Natural killer cell (primary cell): ENCODE measurements at regions not wholly inside any gene's neighbourhood (a gene's known extent, or its start where the extent isn't known, plus 50 kb on each side); places are given as distances from the start of the nearest gene placed in this dataset.

Experiments
- ATAC-seq, 3 donors: fragments of 150-1000 bp in 2 of 3; fragments of 200-7000 bp in 1 of 3; cut with Tn5 transposase; 1 replicate in 1 of 3; 2 replicates in 2 of 3; pipeline ENCODE4 v1.10.0; 2021; ENCODE audit warnings: mild to moderate bottlenecking in 2 of 3, moderate library complexity in 2 of 3
- DNase-seq, 2 donors: peaks; one replicate each; pipeline versions ENCODE4 v3.0.0 to v3.0.0-alpha.2; 2013 to 2021; ENCODE audit warnings: mixed read lengths in 1 of 2
- H3K27ac ChIP-seq: one replicate; pipeline ENCODE4 v1.5.1; 2013; ENCODE audit warnings: mild to moderate bottlenecking, low read length
- H3K27me3 ChIP-seq: one replicate; pipeline ENCODE4 v1.6.1; 2013; ENCODE audit warnings: low read length; ENCODE audit not compliant: control insufficient read depth, insufficient read depth
- H3K36me3 ChIP-seq: one replicate; pipeline ENCODE4 v1.6.1; 2013; ENCODE audit warnings: low read length; ENCODE audit not compliant: control insufficient read depth, insufficient read depth
- H3K4me1 ChIP-seq: one replicate; pipeline ENCODE4 v1.6.1; 2013; ENCODE audit warnings: low read length; ENCODE audit not compliant: control insufficient read depth, insufficient read depth
- H3K4me3 ChIP-seq: one replicate; pipeline ENCODE4 v1.5.1; 2013; ENCODE audit warnings: low read length
- H3K9me3 ChIP-seq: one replicate; pipeline ENCODE4 v1.6.1; 2013; ENCODE audit warnings: low read length; ENCODE audit not compliant: control insufficient read depth, insufficient read depth
- H3K27ac Mint-ChIP-seq, 2 donors: one replicate each; pipeline ENCODE4 v1.8.0; 2022; ENCODE audit warnings: mild to moderate bottlenecking in 2 of 2, mixed read lengths in 2 of 2, moderate library complexity in 1 of 2
- H3K27me3 Mint-ChIP-seq, 2 donors: one replicate each; pipeline ENCODE4 v1.8.0; 2022; ENCODE audit warnings: low read depth in 2 of 2, mixed read lengths in 2 of 2
- H3K36me3 Mint-ChIP-seq: one replicate; pipeline ENCODE4 v1.8.0; 2022; ENCODE audit warnings: mixed read lengths
- H3K4me1 Mint-ChIP-seq, 2 donors: one replicate each; pipeline ENCODE4 v1.8.0; 2022; ENCODE audit warnings: mixed read lengths in 2 of 2
- H3K4me3 Mint-ChIP-seq: one replicate; pipeline ENCODE4 v1.8.0; 2022; ENCODE audit warnings: mild to moderate bottlenecking, moderate library complexity, mixed read lengths
- H3K9me3 Mint-ChIP-seq, 2 donors: one replicate each; pipeline ENCODE4 v1.8.0; 2022; ENCODE audit warnings: mixed read lengths in 2 of 2
- CTCF ChIP-seq: fragments of 200-600 bp; IDR thresholded peaks from one replicate; pipeline ENCODE4 v1.8.0; 2022; ENCODE audit warnings: antibody characterized with exemption
- WGBS: methylation state at CpG from one replicate; pipeline ENCODE4 v1.1.7; 2013; ENCODE audit warnings: missing lambda C conversion rate; ENCODE audit not compliant: insufficient coverage; 5-methylcytosine and 5-hydroxymethylcytosine counted together
- intact Hi-C: fragments of 100-400 bp; cut with micrococcal nuclease; formaldehyde crosslinking; loops from one replicate; pipeline ENCODE4 v1.14.2; 2022

- no peak for ATAC-seq
- peak overlapping the region; percentile 43 to 74 for H3K27ac Mint-ChIP-seq
- H3K4me1 Mint-ChIP-seq = peaks cover 29 to 33% of the 10 kb centered on the region in 2 donors
- Histone ChIP-seq H3K4me3 (no peak overlapping the region), H3K27me3 (no peaks in the 10 kb centered on the region), H3K9me3 (no peaks in the 10 kb centered on the region), H3K4me1 (peaks cover 7% of the 10 kb centered on the region), H3K27ac (no peak overlapping the region), H3K36me3 (no peaks in the 10 kb centered on the region)
- DNase-seq = no peak
- peak overlapping the region; percentile 22 for H3K4me3 Mint-ChIP-seq
- H3K27me3 Mint-ChIP-seq = no peaks in the 10 kb centered on the region
- H3K9me3 Mint-ChIP-seq = no peaks in the 10 kb centered on the region
- intact Hi-C loops = no loop called here
- 100% methylated on average over 1 of the region's 5 CpGs for WGBS
- no peak for TF ChIP-seq CTCF
- no peaks in the 10 kb centered on the region for H3K36me3 Mint-ChIP-seq
Measured at GRCh38 chr7:125511310-125511709, 581.7 kb upstream of the POT1 start.

- H3K27me3 Mint-ChIP-seq = no peaks in the 10 kb centered on the region
- no peaks in the 10 kb centered on the region for H3K9me3 ChIP-seq
- H3K27ac ChIP-seq = no peak overlapping the region
- H3K27ac Mint-ChIP-seq = no peak overlapping the region
- H3K9me3 Mint-ChIP-seq = peaks cover 0 to 2% of the 10 kb centered on the region in 2 donors
- TF ChIP-seq CTCF = no peak
- ATAC-seq = no peak
- no peak for DNase-seq
- H3K27me3 ChIP-seq = no peaks in the 10 kb centered on the region
- intact Hi-C loops = no loop called here
- H3K4me1 ChIP-seq = peaks cover 4% of the 10 kb centered on the region
- no peak overlapping the region for H3K4me3 Mint-ChIP-seq
- WGBS = 55% methylated on average over 4 of the region's 4 CpGs
- H3K4me1 Mint-ChIP-seq = peaks cover 11 to 13% of the 10 kb centered on the region in 2 donors
- no peaks in the 10 kb centered on the region for H3K36me3 ChIP-seq
- H3K4me3 ChIP-seq = no peak overlapping the region
- H3K36me3 Mint-ChIP-seq = peaks cover 20% of the 10 kb centered on the region
Measured at GRCh38 chr7:125506331-125506730, 576.7 kb upstream of the POT1 start.

- WGBS = 100% methylated on average over 2 of the region's 2 CpGs
- DNase-seq (no peak), ATAC-seq (no peak)
- Histone ChIP-seq H3K9me3 (no peaks in the 10 kb centered on the region), H3K27ac (no peak overlapping the region), H3K4me3 (no peak overlapping the region), H3K4me1 (no peaks in the 10 kb centered on the region), H3K36me3 (no peaks in the 10 kb centered on the region), H3K27me3 (no peaks in the 10 kb centered on the region)
- no peaks in the 10 kb centered on the region for H3K4me1 Mint-ChIP-seq
- H3K36me3 Mint-ChIP-seq = peaks cover 20% of the 10 kb centered on the region
- no peak overlapping the region for H3K27ac Mint-ChIP-seq
- no peak for TF ChIP-seq CTCF
- intact Hi-C loops = no loop called here
- H3K27me3 Mint-ChIP-seq = no peaks in the 10 kb centered on the region
- peaks cover 0 to 2% of the 10 kb centered on the region in 2 donors for H3K9me3 Mint-ChIP-seq
- no peak overlapping the region for H3K4me3 Mint-ChIP-seq
Measured at GRCh38 chr7:125504848-125505247, 575.2 kb upstream of the POT1 start.

GRCh38 chr7:125495997-125496396 lies 566.4 kb upstream of the POT1 start:
- intact Hi-C loops = no loop called here
- Histone ChIP-seq H3K36me3 (no peaks in the 10 kb centered on the region), H3K27me3 (no peaks in the 10 kb centered on the region), H3K4me3 (no peak overlapping the region), H3K27ac (no peak overlapping the region), H3K4me1 (no peaks in the 10 kb centered on the region), H3K9me3 (no peaks in the 10 kb centered on the region)
- peaks cover 6 to 7% of the 10 kb centered on the region in 2 donors for H3K4me1 Mint-ChIP-seq
- H3K27ac Mint-ChIP-seq = peak overlapping the region; percentile 20 to 65
- no peaks in the 10 kb centered on the region for H3K27me3 Mint-ChIP-seq
- TF ChIP-seq CTCF = no peak
- no peak for ATAC-seq
- H3K4me3 Mint-ChIP-seq = peak overlapping the region; percentile 32
- H3K9me3 Mint-ChIP-seq = peaks cover 2 to 3% of the 10 kb centered on the region in 2 donors
- no peak for DNase-seq
- no CpG with 5 or more reads among the region's 1 CpG for WGBS
- no peaks in the 10 kb centered on the region for H3K36me3 Mint-ChIP-seq
